Activated CD4-positive, alpha-beta T cell treated with anti-CD3 and anti-CD28 coated beads, Interleukin-2, amount 50 U/mL, for 48 hours (primary cell): ENCODE measurements at regions not wholly inside any gene's neighbourhood (a gene's known extent, or its start where the extent isn't known, plus 50 kb on each side); places are given as distances from the start of the nearest gene placed in this dataset.
"Not testable (repeated sequence)": the region's sequence is repeated elsewhere in the genome, so short reads cannot be mapped to it uniquely, and the experiment has no call there.

Experiments used
- DNase-seq, 2 experiments: peaks; one replicate each; pipeline ENCODE4 v3.0.0-alpha.2; 2020

DNA sequence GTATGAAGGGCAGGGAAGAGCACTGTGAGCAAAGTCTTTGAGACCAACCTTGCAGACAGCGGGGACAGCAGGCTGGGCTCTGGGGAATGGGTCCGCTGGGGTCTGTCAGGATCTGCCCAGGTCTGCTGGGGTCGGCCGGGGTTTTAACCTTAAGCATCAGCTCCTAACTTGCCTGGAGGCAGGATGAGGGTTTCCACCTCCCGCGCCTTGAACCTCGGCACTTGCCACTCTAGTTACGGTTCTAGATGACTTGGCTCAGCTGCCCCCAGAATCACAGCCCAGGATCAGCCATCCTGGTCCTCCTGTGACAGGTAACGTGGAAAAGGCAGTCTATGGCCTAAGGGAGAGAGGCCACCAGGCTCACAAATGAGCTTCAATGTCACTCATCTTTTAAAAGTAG, 50.4 kb upstream of the CACUL1 start:
- no peak for DNase-seq

DNA sequence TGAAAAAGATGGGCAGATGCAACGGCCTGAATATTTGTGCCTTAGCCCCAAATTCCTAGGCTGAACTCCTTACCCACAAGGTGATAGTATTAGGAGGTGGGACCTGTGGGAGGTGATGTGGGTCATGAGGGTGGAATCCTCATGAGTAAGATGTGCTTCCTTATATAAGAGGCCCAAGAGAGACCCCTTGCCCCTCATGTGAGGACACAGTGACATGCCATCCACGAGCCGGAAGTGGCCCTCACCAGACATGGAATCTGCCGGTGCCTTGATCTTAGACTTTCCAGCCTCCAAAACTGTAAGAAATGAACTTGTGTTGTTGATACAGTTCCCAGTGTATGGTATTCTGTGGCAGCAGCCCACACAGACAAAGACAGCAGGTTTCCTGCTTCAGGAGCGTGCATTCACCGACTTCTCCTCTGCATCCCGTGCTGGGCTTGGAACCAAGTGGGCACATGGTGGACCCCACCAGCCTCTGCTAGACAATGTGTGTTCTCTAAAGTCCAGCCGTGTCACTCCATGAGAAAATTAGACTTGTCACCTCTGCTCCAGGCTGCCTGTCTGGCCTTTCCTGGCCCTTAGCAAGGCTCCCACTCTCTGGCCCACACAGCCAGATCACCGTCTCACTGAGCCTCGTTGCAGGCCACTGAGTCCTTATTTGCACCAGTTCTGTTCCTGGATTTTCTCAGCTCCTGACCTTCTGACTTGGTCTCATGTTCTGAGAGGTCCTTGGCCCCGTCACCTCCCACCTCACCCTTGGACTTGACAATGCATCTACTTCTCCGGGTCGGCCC, 52.9 kb upstream of the CACUL1 start:
- DNase-seq: no peak

DNA sequence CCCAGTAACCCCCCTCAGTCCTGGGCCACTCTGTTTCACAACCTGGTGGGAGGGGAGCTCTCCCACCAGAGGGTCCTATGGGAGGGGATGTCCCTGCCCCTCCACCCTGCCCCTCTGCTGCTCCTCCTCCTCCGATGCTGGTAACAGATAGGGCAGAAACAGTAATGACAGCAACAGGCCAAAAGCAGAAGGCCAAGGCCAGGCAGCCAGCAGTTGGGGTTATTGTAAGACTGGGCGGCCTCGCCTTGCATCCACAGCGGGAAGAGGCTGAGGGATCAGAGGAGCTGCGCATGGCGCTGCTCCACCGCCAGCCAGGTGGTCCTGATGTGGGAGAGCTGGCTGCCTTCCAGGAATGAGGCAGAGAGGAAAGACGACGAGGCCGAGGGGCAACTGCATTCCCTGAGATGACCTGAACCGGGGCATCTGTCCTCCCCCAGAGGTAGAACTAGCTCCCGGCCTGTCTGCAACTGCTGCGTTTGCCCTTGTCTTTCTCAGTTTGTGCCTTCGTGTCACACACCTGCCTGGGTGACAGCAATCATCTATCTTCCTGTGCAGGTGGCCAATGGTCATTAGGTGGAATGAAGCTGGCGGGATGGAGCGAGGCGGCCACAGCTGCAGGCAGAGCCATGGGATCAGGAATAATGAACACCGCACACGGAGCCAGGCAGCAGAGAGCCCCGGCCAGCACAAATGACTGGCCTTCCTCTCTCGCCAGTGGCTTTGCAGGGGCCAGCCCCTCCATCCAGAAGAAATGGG, 54.0 kb upstream of the CACUL1 start:
- DNase-seq: no peak

DNA sequence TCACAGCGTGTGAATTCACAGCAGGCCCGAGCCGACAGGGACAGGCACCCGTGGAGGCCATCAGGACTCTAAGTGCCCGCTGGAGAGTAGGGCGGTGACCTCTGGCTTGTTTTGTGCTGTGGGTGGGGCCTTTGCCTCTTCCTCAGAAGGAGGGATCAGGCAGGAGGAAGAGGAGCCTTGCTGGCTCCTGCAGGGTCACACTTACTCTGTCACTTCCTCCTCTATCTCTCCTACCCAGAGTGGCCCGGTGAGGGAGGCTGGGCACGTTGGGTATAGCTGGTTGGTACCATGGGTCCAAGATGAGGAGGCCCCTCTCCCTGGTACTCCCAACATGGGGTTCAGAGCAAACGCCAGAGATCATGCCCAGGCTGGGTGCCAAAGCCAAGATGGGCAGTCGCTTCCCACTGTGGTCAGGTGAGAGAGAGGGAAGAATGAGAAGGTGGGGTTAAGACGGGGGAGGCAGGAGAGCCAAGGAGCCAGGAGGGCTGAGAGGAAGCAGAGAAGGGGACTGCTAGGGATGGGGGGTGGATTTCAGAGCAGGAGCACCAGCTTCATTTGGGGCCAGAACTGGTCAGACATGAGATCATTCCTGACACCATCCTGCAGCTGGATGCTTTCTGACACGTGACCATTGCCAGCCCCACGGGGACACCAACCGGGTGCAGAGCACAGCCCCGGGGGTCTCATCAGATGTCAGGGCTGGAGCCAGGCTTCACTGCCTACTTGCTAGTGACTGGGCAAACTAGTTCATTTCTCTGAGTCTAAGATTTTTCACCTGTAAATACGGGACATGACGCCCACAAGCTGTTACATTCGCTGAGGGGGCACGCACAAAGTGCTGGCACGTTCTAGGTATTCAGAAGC, 54.8 kb upstream of the CACUL1 start:
- DNase-seq: no peak

DNA sequence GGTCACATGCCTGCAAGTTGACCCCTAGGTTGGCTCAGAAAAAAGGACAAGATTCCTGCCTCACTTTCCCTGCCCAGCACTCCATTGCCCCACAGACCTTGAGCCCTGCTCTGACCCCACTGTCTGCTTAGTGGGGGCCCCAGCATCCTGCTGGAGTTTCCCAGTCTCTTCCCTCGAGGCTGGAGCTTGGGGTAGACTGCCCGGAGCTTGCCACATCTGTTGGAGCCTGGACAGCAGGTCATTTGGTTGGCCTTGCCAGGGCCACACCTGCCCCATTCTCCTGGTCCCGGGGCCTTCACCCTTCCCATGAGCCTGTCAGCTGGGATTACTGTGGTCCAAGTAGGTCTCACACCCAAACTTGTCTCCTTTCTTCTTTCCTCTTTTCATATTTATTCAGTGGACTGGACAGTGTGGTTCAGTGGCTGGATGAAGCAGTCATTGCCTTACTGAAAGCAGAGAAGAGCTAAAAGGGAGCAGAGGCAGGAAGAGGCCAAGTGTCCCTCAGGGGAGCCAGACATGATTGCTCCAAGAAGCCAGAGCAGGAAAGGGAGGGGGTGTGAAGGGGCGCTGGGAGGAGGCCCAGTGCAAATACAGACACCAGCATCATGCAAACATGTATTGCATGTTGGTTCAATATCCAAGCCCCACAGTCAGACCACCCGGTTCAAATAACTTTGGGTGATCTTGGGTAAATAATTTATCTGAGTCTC, 56.2 kb upstream of the CACUL1 start:
- no peak for DNase-seq

DNA sequence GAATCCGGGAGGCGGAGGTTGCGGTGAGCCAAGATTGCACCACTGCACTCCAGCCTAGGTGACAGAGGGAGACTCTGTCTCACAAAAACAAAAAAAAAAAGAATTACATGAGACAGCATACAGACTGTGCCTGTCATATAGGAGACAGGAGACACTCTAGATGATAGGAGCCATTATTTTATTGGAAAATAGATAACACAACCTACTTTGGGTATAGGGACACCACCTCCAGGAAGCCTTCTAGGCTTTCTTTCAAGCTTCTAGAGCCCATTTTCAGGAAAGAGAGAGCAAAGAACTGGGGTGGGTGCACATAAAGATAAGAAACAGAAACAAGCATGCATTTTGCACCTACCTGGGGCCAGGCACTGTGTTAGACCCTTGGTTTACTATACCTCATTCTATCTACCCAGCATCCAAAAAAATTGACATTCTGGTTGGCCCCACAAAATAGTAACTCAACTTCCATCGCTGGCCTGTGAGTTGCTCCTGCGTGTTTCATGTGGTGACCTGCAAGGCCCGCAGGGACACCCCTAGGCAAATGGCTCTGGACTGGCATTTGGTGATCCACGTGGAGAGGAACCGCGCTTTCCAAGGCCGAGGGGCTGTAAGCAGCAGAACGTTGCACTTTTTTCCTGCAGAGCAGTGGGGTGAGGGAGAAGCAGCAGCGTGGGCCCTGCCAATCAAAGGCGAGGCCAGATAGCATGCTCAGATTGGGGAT, 57.1 kb upstream of the CACUL1 start:
- no peak for DNase-seq

DNA sequence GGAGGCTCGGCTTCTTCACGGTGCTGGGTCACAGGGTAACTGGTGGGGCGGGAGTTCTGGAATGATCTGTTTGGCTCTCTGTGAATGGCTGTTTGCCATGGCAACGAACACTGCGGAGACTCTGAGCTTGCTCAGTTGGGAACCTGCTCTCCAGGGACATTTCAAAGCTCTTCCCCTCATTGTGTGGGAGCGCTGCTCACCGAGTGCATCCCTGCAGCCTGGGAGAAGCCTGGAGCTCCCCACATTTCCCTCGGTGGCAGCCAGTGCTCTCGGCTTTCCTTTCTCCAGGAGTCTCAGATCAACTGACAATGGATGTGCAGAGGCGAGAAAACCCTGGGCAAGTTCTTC, 57.6 kb upstream of the CACUL1 start:
- no peak for DNase-seq

DNA sequence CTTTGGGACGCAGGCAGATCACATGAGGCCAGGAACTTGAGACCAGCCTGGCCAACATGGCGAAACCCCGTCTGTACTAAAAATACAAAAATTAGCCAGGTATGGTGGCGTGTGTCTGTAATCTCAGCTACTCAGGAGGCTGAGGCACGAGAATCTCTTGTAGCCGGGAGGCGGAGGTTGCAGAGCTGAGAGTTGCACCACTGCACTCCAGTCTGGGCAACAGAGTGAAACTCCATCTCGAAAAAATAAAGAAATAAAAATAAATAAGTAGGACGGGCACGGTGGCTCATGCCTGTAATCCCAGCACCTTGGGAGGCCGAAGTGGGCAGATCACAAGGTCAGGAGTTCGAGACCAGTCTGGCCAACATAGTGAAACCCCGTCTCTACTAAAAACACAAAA, 58.2 kb upstream of the CACUL1 start:
- not testable (repeated sequence) for DNase-seq

DNA sequence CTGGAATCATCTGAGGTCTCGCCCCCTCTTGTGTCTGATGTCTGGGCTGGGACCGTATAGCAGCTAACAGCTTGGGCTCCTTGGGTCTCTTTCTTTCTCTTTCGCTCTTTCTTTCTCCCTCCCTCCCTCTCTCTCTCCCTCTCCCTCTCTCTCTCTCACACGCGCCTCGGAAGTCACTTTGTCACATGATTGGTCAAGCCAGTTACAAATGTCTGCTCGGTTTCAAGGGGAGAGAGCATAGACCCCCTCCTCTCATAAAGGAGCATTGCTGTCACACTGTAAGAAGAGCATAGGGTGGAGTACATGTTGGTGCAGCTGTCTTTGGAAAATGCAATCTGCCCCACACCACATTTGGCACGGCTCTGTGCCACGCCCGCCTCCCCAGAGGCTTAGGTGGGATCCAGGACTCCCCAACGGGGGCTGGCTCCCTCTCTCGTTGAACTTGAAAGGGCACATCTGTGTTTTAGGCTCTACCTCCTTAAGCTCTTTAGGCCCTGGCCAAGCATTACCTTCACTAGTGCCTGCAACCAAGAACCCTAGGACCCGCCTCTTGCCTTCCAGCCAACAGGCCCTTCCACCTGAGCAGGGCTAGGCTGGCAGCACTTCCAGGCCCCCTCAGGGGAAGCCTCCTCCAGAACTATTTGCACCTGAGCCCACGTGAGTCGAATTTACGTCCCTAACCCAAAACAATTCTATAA, 61.9 kb upstream of the CACUL1 start:
- DNase-seq: no peak

DNA sequence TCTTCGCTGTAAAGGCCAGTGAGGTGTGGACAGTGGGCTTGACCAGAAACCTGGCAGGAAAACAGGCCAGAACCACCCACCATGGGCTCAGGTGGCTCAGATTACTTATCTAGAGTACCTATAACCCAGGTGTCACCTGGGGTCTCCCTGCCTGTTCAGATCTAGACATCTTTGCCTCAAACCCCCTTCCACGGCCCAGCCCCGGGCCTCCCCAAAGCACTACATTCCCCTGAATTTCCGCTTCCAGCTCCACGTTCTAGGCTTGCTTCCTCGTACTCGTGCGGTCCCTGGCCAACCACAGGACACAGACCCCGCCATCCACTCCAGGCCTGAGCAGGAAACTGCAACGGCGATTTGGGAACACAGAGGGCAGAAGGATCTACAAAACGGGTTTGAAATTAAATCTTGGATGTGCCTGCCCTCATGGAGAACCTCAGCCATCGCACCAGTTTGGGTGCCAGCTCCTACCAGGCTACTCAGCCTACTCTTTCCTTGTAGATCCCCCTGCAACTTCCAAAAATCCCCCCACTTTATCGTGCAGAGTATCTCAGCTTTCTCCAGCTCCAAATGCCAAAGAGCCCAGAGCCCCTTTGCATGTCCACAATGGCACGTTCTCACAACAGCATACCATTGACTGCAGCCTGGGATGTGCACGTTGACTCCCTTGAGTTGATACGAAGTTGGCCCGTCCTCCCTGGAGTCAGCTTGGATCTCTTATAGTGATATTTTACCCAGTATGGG, 62.7 kb upstream of the CACUL1 start:
- no peak for DNase-seq

DNA sequence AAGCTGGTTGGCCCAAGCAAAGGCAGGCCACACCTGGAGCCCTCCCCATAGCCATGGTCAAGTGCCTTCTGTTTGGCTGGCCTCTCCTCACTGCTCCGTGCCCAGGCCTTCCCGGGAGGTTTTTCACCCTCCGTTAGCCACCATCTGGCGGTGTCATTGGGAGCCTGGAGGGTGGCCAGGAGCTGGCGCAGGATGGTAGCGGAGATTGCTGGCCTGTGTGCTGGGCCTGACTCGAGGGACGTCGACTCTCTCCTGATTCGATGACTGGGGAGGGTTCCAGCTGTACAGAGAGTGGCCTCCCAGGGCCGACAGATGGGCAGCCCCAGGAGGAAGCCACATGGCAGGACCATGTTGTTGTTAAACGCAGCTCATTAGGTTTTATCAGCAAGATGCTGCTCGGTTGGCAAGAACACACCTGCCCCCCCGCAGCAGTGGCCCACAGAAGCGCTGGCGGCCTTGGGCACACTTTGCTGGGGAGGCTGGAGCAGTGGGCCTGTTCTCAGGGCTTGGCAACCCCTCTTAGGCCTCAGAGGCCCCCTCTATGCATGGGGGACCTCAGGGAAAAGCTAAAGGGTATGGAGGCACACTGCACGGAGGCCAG, 64.0 kb upstream of the CACUL1 start:
- no peak for DNase-seq

DNA sequence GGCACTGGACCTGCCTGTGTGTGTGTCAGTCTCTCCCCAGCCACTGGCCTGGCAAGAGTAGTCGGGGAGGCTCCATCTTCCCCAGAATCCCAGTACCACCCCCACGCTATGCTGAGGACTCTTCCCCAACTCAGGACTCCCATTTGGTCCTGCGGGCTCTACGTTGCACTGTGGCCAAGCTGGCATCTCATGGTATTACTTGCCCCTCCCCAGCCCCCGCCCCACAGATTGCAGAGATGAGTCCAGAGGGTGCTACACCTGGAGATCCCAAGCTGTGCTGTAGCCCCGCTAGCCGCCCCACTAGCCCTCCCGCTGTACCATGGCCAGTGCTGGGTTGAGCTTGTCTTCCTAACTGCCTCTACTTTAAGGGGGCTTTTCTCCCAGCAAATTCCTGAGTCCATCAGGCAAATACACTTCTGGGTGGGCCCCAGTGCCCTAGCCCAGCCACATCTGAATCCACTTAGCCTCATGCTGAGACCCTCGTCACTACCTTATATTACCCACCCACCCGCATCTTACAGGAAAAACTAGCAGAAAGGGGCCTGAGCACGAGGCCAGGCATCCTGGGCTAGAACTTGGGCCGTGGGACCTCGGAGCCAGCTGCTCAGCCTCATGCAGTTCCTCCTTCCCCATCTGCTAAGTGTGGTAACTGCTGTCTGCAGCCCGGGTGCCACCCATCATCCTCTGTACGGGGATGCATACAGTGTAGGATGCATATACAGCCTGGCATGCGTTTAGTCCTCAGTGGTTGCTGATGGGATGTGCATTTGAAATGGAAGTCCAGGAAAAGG, 65.8 kb upstream of the CACUL1 start:
- no peak for DNase-seq

DNA sequence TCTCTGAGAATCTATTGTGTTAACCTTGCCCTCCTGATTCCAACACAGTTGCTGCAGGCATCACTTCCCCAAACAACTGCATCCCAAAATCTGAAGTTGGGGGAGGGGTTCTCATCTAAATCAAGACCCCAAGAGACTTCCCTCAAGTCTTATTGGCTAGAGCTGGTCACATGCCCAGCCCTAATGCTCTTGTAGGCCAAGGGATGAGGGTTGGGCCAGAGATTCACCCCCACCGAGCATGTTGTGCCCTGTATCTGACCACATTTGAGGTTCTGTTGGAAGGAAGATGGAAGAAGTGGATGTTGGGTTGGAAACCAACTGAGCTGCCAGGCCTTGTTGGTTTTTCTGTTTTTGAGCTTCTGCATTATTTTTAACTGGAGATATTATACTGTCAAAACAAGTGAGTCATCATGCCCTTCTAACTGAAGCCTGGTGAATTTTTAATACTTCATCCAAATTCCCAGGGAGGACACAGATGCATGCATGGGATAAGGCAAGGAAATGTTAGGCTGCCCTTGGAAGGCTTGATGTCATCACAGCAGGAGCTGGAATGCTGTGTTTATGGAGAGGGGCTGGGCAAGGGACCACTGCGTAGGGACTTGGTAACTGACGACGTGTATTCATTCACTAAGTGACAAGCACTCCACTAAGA, 68.6 kb upstream of the CACUL1 start:
- no peak for DNase-seq

DNA sequence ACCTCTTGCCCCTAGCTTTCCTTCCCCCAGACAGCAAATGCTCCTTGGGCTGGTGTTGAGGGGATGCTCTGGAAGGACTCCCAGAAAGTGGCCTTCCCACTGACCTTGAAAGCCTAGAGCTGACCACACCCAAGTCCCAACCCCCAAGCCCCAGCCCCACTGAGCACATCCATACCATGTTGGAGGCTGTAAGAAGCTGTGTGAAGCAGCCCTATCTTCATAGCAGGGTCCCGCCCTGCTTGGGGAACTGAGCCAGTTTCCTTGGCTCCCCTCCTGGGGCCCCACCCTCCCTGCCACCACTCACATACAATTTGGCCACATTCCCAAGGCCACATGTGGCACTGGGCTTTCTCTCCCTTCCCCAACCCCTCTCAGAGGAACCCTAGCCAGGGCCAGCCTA, 72.3 kb upstream of the CACUL1 start:
- DNase-seq: no peak

DNA sequence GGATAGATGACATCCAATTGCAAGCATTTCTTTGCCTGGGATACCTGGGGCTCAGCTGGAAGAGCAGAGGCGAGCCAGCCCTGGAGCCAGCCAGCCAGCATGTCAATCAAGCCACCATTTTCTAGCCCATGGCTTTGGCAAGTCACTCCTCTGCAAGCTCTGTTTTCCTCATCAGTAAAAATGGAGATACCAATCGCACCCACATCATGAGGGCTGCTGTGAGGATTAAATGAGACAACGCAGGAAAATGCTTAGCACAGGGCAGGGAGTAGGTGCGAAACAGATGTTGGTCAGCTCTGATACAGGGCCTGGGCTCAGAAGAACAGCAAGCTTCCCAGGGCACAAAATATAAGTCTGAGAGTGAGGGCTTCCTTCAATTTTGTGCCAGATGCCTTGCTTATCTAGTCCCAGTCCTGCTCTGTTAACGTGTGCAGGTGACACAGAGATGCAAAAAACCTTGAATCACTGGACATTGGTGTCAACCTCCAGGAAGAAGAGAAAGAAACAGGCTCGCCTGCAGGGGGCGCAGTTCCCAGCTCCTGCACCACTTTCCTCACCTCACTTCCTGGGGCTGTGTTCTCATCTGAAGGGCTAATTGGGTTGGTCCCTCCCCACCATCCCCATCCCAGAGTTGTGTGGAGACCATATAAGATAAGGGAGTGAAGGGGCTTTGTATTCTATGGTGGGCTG, 72.8 kb upstream of the CACUL1 start:
- DNase-seq: peak; percentile 11 to 14

DNA sequence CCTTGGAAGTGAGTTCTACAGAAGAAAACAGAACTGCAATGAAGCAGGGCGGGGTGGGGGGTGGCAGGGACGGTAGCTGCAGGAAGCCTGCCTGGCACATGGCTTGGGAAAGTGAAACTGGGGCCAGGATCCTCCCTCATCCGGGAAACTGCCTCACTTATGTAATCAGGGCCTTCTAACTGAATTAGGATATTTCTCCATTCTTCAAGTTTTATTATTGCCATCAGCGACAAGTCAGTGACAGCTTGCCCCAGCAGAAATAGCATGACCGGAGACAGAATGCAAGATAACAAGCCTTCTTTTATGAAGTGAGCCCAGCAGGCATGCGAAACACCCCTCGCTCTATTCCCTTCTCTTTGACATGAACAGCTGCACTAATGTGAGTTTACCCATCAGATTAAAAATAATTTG, 77.5 kb upstream of the CACUL1 start:
- DNase-seq: no peak

DNA sequence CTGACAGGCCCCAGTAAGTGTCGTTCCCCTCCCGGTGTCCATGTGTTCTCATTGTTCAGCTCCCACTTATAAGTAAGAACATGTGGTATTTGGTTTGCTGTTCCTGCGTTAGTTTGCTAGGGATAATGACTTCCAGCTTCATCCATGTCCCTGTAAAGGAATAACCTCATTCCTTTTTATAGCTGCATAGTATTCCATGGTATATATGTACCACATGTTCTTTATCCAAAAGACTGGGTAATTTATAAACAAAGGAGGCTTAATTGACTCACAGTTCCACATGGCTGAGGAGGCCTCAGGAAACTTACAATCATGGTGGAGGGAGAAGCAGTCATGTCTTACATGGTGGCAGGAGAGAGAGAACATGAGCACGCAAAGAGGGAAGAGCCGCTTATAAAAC, 79.6 kb upstream of the CACUL1 start:
- not testable (repeated sequence) for DNase-seq

DNA sequence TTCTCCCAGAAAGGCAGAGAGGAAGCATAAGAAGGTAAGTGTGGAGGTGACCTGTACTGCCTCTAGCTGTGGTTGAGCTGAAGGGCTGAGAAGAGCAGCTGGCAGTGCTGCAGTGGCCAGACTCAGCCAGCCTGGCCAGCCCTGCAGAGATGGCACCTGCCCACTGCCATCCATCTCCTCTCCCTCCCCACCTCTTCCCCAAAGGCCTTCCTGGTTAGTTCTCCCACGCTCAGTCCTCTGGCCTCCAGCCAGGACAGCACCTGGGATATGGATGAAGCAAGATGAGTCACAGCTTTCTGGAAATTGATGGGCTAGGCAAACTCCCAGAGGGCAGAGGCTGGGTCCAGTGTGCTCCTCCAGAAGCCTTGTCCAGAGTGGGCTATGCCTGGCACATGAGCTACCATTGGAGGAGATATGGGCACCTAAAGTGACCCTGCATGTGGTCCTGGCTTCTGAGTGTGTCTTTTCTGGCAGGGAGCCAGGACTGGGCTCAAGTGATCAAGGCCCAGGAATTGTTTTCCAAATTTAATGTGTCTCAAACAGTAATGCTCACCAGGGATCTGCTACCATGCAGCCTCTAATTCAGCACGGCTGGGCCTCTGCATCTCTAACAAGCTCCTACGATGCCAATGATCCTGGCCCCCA, 81.0 kb upstream of the CACUL1 start:
- DNase-seq: no peak
